ENCODE measurements at regions not wholly inside any gene's neighbourhood (a gene's known extent, or its start where the extent isn't known, plus 50 kb on each side); places are given as distances from the start of the nearest gene placed in this dataset.

GRCh38 chr7:42445691-42446090 is 208.7 kb upstream of the GLI3 start:
- DNase-seq (ENCODE audit: low spot score), result no peak

- no peak for DNase-seq (ENCODE audit: low spot score)
These were observed 203.9 kb upstream of the GLI3 start for GRCh38 chr7:42440951-42441350.

- no peak for DNase-seq (ENCODE audit: low spot score)
These were observed 195.6 kb upstream of the GLI3 start for GRCh38 chr7:42432644-42433043.

GRCh38 chr7:42431873-42432272 is 194.9 kb upstream of the GLI3 start:
- DNase-seq (ENCODE audit: low spot score), result no peak

- DNase-seq (ENCODE audit: low spot score), result no peak
These were observed 192.3 kb upstream of the GLI3 start for GRCh38 chr7:42429339-42429738.

GRCh38 chr7:42426163-42426562 is 189.2 kb upstream of the GLI3 start:
- DNase-seq (ENCODE audit: low spot score), result no peak

GRCh38 chr7:42414941-42415505 is 178.0 kb upstream of the GLI3 start:
- no peak for DNase-seq (ENCODE audit: low spot score)

- DNase-seq (ENCODE audit: low spot score), result no peak
These were observed 177.0 kb upstream of the GLI3 start for GRCh38 chr7:42414028-42414427.

GRCh38 chr7:42409296-42409695 is 172.3 kb upstream of the GLI3 start:
- DNase-seq (ENCODE audit: low spot score), result no peak

- DNase-seq (ENCODE audit: low spot score), result no peak
These were observed 170.8 kb upstream of the GLI3 start for GRCh38 chr7:42407833-42408232.

- DNase-seq (ENCODE audit: low spot score), result no peak
These were observed 170.2 kb upstream of the GLI3 start for GRCh38 chr7:42407021-42407710.

GRCh38 chr7:42406358-42406757 is 169.3 kb upstream of the GLI3 start:
- DNase-seq (ENCODE audit: low spot score), result no peak

- no peak for DNase-seq (ENCODE audit: low spot score)
These were observed 168.8 kb upstream of the GLI3 start for GRCh38 chr7:42405782-42406181.

GRCh38 chr7:42403831-42404230 is 166.8 kb upstream of the GLI3 start:
- DNase-seq (ENCODE audit: low spot score), result no peak

GRCh38 chr7:42400961-42401360 is 164.0 kb upstream of the GLI3 start:
- DNase-seq (ENCODE audit: low spot score), result no peak

GRCh38 chr7:42400211-42400772 is 163.3 kb upstream of the GLI3 start:
- no peak for DNase-seq (ENCODE audit: low spot score)

- no peak for DNase-seq (ENCODE audit: low spot score)
These were observed 158.6 kb upstream of the GLI3 start for GRCh38 chr7:42395607-42396006.

- DNase-seq (ENCODE audit: low spot score), result no peak
These were observed 155.8 kb upstream of the GLI3 start for GRCh38 chr7:42392826-42393225.

- DNase-seq (ENCODE audit: low spot score), result no peak
These were observed 152.7 kb upstream of the GLI3 start for GRCh38 chr7:42389697-42390096.

GRCh38 chr7:42385912-42386311 is 148.9 kb upstream of the GLI3 start:
- DNase-seq (ENCODE audit: low spot score), result no peak

GRCh38 chr7:42381161-42381560 is 144.2 kb upstream of the GLI3 start:
- DNase-seq (ENCODE audit: low spot score), result no peak

- no peak for DNase-seq (ENCODE audit: low spot score)
These were observed 143.4 kb upstream of the GLI3 start for GRCh38 chr7:42380401-42380800.

- DNase-seq (ENCODE audit: low spot score), result no peak
These were observed 141.1 kb upstream of the GLI3 start for GRCh38 chr7:42378149-42378548.

- no peak for DNase-seq (ENCODE audit: low spot score)
These were observed 136.3 kb upstream of the GLI3 start for GRCh38 chr7:42373285-42373684.

Measured in D341Med (cell line).